GM21576 (cell line): ENCODE measurements at regions not wholly inside any gene's neighbourhood (a gene's known extent, or its start where the extent isn't known, plus 50 kb on each side); places are given as distances from the start of the nearest gene placed in this dataset.
A peak's percentile ranks its signal among the peaks of the same experiment; 100 is the strongest.

Experiments used
- ATAC-seq: cut with Tn5 transposase; IDR thresholded peaks from one replicate; pipeline ENCODE4 v1.9.1; 2021; ENCODE audit warnings: mild to moderate bottlenecking, moderate library complexity; ENCODE audit not compliant: unreplicated experiment

- no peak for ATAC-seq
Measured at GRCh38 chr12:65546528-65546927, 268.0 kb downstream of the MSRB3 start.

DNA sequence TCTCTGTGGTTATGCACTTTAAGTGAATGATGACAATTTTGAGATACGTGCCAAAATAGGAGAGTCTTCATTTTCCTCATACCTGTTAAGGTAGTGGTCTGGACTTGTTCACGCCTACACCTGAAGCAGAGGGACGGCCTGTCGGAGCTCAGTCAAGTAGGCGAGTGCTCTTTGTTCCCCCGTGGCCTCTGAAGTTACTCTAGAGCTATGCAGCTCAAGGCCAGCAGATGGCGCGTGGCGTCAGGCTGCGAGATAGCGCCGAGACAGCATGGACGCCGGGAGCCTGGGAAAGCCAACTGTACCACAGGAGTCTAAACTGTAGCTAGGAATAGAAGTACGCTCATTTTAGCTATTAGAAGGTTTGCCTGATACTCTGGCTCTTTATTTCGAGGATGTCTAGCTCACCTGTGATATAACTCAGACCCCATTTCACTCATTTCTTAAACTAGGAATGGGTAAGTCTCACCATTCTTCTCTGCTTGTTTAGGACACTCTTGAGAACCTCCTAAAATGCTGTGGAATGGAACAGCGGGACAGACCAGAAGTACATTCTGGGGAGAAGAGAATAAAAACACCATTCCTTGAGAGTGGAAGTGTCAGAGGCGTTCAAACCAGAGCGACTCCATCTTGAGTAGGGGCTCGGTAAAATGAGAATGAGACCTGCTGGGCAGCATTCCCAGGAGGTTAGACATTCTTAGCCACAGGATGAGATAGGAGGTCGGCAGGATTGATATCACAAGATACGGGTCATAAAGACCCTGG is 267.4 kb upstream of the HMGA2 start:
- peak; percentile 99 for ATAC-seq

DNA sequence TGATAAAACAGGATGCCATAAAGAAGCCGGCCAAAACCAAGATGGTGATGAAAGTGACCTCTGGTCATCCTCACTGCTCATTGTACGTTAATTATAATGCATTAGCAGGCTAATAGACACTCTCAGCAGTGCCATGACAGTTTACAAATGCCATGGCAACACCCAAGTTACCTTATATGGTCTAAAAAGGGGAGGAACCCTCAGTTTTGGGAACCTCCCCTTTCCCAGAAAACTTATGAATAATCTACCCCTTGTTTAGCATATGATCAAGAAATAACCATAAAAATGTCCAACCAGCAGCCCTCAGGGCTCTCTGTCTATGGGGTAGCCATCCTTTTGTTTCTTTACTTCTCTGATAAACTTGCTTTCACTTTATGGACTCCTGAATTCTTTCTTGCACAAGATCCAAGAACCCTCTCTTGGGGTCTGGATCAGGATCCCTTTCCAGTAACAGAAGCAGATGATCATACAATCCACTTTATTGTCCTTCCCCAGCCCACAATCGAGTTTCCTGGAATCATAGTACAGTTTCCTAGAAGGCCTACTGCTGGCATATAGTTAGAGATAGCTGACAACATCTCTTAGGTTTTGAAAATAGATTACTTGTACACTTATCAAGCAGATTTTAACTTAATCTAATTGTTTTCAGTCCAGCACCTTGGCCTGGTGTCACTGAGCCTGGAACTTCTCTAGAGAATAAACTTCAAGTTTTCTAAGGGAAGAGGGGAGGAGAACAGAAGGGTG is 266.7 kb upstream of the HMGA2 start:
- no peak for ATAC-seq

DNA sequence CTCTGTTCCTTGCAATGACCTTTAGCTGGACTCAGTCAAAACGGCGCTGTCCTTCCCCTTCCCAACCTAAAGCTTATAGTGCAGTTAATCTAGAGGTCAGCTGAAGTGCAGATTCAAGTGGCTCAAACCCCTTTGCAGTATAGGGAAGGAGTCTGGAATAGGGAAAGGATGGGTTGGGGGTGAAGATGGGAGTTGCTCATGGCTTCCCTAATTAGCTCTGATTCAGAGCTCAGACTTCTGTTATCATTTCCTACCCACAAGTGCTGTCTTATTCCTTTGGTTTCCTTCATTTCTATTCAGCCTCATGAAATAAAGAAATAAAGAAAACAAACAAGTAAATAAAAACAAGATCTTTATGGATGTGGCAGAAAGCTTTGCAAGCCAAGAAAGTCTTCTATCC is 264.0 kb upstream of the HMGA2 start:
- no peak for ATAC-seq

DNA sequence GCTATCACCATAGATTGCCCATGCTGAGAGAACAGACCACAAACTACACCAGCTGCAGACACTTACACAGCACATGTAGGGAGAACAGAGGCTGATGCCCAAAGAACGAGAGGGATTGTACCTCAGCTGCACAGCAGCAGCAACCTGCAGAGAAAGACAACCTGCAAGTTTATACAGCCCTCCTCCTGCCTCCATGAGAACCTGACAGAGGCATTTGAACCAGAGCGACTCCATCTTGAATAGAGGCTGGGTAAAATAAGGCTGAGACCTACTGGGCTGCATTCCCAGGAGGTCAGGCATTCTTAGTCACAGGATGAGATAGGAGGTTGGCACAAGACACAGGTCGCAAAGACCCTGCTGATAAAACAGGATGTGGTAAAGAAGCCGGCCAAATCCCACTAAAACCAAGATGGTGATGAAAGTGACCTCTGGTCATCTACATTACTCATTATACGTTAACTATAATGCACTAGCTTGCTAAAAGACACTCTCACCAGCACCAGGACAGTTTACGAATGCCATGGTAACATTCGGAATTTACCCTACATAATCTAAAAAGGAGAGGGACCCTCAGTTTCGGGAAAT is 262.4 kb upstream of the HMGA2 start:
- ATAC-seq = no peak

- no peak for ATAC-seq
Measured at GRCh38 chr12:65565601-65566560, 258.4 kb upstream of the HMGA2 start.

DNA sequence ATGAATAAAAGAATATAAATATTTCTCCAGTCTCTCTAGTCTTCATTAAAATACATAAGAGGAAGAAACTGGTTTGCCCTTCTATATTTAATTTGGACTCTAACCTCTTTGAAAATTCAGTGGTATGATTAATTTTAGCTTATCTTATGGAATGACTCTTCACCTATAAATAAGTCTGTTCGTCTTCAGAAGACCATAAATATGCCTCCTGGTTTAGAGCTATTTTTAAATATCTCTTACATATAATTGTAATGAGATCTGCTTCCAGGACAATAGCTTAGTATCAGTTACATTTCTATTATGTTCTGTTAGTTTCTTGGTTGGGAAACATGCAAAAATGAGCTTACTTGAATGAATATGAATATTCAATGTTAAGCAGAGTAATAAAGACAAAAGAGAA is 257.5 kb upstream of the HMGA2 start:
- no peak for ATAC-seq

DNA sequence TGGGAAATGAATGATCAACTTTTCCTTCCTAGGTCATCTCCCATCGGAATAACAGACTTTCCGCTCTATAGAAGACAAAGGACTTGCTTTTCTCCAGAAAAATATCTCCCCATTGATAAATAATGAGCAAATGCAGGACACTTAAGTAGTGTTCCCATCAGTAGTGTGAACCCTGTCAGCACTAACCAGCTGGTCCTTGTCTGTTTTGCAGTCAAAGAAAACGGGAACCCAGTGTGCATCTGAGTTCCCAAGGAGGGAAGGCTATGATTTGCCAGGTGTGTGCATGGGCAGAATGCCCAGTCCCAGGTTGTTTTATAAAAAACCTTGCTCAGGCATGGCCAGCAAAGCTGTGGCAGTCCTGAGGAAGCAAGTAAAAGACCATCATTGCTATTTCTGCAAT is 256.5 kb upstream of the HMGA2 start:
- no peak for ATAC-seq

DNA sequence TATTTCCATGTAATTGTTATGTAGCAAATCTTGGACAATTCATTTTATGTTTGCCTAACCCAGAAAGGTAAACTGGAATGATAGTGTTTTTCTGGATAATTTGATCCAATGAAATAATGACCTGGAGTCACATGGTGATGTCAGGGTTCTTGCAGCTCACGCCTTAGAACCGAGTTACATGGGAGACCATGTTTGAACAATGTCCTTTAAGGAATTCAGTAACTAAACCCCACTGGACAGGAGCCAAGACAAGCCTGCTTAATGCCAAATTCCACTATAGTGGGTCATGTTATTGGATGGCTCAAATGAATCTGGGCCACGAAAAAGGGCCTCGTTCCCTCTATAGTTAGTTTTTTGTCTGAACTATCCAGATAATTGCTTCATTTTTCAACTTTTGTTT is 255.8 kb upstream of the HMGA2 start:
- no peak for ATAC-seq

GRCh38 chr12:65570451-65571130 is 253.7 kb upstream of the HMGA2 start:
- no peak for ATAC-seq

DNA sequence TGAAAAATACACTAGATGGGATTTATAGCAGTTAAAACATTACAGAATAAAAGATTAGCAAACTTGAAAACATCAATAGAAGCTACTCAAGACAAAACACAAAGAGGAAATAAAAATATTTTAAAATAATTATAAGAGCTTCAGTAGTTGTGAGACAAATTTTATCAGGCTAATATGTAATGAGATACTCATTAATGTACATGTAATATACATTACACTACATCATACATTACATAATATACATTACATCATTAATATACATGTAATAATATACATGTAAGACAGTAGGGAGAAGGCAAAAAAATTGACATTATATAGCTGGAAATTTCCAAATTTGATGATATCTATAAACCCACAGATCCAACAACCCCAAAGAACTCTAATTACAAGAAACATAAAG is 249.4 kb upstream of the HMGA2 start:
- no peak for ATAC-seq

GRCh38 chr12:65584016-65584415 is 240.3 kb upstream of the HMGA2 start:
- no peak for ATAC-seq

DNA sequence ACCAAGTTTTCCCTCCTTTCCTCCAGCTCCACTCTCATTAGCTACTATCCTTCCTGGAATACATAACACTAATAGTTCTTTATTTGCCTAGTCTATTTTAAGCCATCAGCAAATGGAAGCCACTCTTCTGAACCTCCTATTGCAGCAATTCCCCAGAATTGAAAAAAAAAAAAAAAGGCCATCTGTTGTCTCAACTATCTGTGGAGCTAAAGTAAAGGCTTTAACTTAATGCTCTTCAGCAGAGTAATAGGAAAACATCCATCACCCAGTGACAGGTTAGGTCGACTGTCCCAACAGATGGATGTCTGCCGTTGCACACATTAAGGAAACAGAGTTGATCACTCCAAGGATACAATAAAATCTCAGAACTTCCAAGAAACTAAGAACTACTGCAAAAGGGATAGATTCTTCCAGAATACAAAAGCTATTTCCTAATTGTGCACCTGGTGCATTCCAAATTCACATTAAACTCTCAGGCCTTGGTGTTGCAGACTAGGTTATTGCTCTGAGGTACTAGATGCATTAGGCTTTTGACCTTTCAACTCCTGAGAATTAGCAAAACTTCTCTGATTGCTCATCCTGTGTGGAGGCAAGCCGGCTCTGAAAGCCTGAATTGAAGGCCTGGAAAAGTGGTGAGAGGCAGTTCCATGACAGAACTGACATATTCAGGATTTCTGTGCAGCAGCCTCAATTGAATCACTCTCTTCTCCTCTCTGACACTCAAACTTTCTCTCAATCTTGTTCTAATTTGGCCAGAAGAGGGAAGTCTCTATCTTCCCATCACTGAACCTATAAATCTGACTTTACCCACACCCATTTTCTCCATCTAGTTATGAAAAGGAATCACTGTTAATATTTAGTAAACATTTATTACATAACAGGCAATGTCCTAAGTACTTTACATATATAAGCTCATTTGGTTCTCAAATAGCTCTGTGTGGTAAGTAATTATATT is 238.4 kb upstream of the HMGA2 start:
- ATAC-seq = no peak

DNA sequence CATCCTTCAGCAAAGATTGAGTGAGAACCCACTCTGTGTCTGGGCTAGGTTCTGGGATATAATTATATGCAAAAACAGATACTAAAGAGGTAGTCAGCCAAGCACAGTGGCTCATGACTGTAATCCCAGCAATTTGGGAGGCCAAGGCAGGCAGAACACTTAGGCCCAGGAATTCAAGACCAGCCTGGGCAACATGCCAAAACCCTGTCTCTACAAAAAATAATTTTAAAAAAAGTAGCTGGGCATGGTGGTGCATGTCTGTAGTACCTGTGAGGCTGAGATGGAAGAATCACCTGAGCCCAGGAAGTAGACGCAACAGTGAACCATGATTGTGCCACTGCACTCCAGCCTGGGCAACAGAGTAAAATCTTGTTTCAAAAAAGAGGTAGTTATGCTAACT is 237.5 kb upstream of the HMGA2 start:
- no peak for ATAC-seq

GRCh38 chr12:65590318-65590717 is 234.0 kb upstream of the HMGA2 start:
- ATAC-seq = no peak

GRCh38 chr12:65592416-65592815 is 231.9 kb upstream of the HMGA2 start:
- no peak for ATAC-seq

GRCh38 chr12:65593239-65593701 is 231.0 kb upstream of the HMGA2 start:
- ATAC-seq = no peak

DNA sequence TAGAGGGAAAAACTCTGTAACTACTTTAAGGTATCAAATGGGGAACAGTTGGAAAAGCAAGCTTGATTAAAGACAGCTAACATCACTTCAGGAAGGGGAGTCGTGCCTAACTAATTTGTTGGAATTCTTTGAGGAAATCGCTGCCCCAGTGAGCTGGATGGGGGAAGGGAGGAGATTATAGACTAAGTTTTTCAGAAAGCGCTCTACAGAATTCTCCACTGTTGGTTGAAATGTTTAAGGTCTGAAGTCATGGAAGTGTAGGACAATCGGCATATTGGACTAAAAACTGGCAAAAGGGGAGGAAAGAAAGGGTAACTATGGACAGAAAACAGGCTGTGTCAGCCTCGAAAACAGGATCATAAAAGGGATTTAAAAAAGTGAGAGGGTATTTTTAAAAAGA is 229.9 kb upstream of the HMGA2 start:
- ATAC-seq = no peak

DNA sequence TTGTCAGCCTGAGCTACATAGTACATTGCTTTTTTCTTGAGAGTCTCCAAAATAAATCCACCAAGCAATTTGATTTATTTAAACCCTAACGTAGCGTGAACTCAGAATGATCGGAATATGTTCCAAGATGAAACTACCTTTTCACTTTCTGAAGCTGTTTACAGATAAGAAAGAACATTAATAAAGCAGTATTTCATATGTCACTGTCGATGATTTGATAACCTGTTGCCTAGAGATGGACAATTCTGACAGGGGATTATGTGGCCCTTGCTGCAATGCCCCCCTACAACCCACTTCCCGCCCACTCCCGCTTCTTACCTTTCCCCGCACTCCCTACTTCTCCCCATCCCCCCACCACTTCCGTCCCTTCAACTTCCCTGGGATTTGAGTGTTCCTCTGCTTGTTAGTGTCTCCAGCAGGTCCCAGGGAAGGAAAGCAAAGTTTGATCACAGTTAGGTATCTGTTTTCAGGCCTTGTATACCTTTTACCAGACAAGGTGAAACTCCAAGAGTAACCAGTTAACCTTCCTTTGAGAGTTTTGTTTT is 229.2 kb upstream of the HMGA2 start:
- ATAC-seq = no peak
